Mammary epithelial cell (primary cell): ENCODE measurements at regions not wholly inside any gene's neighbourhood (a gene's known extent, or its start where the extent isn't known, plus 50 kb on each side); places are given as distances from the start of the nearest gene placed in this dataset.

Experiments used
- EZH2 ChIP-seq: IDR thresholded peaks from 2 replicates; pipeline ENCODE4 v1.6.1; 2012; ENCODE audit warnings: low read length, inconsistent platforms, borderline replicate concordance
- TF ChIP-seq, protein P1 (sequence below), 2 donors: IDR thresholded peaks in 1 of 2; conservative IDR thresholded peaks in 1 of 2; 2 replicates each; pipeline ENCODE4 v1.5.1; 2011 to 2012; ENCODE audit warnings: inconsistent platforms in 2 of 2, low read length in 2 of 2, mild to moderate bottlenecking in 2 of 2, control low read depth in 1 of 2, low read depth in 1 of 2; ENCODE audit not compliant: insufficient read depth in 1 of 2; ENCODE audit errors: extremely low read depth in 1 of 2

DNA sequence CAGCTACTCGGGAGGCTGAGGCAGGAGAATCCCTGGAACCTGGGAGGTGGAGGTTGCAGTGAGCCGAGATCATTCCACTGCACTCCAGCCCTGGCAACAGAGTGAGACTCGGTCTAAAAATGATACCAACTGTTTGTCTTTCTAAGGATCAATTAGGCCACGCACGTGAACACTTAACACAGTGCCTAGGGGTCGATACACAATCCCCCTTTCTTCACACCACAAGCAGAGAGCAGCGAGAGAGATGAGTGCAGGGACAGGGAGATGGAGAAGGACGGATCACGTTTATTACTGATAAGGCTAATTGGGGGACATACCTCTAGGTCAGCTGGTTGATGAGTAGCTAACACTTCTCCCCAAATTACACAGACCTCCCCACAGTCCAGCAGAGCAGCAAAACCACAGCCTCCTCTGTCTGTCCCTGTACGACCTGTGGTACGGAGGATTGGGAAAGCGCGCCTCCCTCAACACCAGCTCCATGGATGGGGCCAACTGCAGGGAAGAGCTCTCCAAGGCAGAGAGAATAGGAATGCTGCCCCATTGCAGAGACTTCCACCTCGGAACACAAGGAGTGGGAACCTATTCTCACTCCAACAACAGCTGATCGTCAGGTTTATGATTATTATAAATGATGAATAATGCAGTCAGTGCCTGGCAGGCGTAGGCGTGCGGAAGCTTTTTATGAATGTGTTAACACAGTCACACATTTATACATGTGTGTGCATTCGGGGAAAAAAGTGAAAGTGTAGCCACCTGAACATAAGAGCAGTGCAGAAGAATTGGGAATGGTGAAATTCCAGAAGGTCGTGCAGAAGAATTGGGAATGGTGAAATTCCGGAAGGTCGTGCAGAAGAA, 155.1 kb downstream of the C16orf95 start:
- TF ChIP-seq, protein P1, sequence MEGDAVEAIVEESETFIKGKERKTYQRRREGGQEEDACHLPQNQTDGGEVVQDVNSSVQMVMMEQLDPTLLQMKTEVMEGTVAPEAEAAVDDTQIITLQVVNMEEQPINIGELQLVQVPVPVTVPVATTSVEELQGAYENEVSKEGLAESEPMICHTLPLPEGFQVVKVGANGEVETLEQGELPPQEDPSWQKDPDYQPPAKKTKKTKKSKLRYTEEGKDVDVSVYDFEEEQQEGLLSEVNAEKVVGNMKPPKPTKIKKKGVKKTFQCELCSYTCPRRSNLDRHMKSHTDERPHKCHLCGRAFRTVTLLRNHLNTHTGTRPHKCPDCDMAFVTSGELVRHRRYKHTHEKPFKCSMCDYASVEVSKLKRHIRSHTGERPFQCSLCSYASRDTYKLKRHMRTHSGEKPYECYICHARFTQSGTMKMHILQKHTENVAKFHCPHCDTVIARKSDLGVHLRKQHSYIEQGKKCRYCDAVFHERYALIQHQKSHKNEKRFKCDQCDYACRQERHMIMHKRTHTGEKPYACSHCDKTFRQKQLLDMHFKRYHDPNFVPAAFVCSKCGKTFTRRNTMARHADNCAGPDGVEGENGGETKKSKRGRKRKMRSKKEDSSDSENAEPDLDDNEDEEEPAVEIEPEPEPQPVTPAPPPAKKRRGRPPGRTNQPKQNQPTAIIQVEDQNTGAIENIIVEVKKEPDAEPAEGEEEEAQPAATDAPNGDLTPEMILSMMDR (conservative IDR thresholded peaks at IDR 0.05 in 1 of 2, IDR thresholded peaks at IDR 0.05 in 1 of 2; ENCODE audit: extremely low read depth in 1 of 2, insufficient read depth in 1 of 2, low read depth in 1 of 2, low read length in 2 of 2), result no peak
- no peak for TF ChIP-seq EZH2
